ENCODE measurements at regions not wholly inside any gene's neighbourhood (a gene's known extent, or its start where the extent isn't known, plus 50 kb on each side); places are given as distances from the start of the nearest gene placed in this dataset.

DNA sequence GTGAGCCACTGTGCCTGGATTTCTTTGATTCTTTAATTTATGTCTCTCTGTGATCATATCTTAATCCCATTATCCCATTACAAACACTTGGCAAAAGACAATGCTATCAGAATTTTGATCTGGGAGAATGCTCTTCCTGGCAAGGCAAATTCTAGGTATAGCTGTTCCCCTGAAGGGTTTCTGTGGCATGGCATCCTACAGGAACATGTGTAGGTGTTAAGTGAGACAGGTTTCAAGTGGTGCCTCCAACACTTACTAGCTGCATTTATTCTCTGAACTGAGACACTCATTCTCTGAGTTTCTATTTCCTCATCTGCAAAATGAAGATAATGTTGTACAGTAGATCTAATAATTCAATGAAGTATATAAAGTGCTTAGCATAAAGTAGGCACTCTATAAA, 87.1 kb upstream of the CTTNBP2 start:
- TF ChIP-seq ZNF274 (IDR thresholded peaks at IDR 0.05; ENCODE audit: low read depth, low read length) (no peak), YY1 (IDR thresholded peaks at IDR 0.05; ENCODE audit: insufficient read depth, insufficient read length) (no peak)
